Suppressor macrophage (primary cell): ENCODE measurements at regions not wholly inside any gene's neighbourhood (a gene's known extent, or its start where the extent isn't known, plus 50 kb on each side); places are given as distances from the start of the nearest gene placed in this dataset.
"Not testable (repeated sequence)": the region's sequence is repeated elsewhere in the genome, so short reads cannot be mapped to it uniquely, and the experiment has no call there.

Experiments
- DNase-seq, 4 experiments: peaks; one replicate each; pipeline ENCODE4 v3.0.0-alpha.2; 2020 to 2022

DNA sequence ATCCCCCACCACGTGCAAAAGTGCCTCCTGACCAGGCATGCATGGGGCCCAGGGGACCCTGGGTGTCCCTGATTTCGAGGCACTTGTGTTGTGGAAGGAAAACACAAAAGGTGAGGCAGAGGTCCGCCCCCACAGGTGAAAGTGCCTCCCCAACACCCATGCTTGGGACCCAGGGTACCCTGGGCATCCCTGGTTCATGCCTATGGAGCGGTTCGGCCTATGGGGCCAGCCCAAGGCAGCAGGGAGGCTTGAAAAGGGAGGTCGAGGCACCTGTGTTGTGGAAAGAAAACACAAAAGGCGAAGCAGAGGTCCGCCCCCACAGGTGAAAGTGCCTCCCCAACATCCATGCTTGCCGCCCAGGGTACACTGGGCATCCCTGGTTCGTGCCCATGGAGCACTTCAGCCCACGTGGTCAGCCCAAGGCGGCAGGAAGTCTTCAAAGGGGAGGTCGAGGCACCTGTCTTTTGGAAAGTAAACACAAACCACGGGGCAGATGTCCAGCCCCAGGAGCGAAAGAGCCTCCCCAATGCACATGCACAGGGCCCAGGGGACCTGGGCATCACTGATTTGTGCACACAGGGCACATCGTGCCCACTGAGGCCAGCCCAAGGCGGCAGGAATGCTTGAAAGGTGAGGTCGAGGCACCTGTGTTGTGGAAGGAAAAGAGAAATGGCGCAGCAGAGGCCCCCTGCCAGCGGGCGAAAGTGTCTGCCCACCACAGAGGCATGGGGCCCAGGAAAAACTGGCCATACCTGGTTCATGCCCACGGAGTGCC lies 375.5 kb downstream of the ALG10 start:
- no peak for DNase-seq

DNA sequence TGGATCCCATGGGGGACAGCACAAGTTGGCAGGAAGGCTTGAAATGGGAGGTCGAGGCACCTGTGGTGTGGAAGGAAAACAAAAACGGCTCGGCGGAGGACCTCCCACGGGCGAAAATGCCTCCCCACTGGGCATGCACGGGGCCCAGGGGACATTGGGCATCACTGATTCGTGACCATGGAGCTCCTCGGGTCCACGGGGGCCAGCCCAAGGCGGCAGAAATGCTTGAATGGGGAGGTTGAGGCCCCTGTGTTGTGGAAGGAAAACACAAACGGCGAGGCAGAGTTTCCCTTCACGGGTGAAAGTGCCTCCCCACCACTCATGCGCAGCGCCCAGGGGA lies 376.0 kb downstream of the ALG10 start:
- DNase-seq, result no peak

DNA sequence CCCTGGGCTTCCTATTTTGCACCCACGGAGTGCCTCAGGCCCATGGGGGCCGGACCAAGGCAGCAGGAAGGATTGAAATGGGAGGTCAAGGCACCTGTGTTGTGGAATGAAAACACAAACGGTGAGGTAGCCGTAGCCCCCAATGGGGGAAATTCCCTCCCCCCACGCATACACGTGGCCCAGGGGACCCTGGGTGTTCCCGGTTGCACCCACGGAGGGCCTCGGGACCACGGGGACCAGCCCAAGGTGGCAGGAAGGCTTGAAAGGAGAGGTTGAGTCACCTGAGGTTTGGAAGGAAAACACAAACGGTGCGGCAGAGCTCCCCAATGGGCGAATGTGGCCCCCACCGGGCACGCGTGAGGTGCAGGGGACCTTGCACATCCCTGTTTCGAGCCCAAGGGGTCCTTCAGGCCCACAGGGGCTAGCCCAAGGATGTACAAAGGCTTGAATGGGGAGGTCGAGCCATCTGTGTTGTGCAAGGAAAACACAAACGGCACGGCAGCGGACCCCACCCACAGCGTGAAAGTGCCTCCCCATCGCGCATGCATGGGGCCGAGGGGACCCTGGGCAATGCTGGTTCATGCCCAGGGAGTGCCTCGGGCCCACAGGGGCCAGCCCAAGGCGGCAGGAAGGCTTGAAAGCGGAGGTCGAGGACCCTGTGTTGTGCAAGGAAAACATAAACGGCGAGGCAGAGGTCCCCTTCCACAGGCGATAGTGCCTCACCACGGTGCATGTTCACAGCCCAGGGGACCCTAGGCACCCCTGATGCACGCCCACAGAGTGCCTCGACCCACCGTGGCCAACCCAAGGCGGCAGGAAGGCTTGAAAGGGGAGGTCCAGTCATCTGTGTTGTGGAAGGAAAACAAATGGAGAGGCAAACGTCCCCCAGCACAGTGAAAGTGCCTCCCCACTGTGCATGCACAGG lies 376.7 kb downstream of the ALG10 start:
- DNase-seq, result no peak

DNA sequence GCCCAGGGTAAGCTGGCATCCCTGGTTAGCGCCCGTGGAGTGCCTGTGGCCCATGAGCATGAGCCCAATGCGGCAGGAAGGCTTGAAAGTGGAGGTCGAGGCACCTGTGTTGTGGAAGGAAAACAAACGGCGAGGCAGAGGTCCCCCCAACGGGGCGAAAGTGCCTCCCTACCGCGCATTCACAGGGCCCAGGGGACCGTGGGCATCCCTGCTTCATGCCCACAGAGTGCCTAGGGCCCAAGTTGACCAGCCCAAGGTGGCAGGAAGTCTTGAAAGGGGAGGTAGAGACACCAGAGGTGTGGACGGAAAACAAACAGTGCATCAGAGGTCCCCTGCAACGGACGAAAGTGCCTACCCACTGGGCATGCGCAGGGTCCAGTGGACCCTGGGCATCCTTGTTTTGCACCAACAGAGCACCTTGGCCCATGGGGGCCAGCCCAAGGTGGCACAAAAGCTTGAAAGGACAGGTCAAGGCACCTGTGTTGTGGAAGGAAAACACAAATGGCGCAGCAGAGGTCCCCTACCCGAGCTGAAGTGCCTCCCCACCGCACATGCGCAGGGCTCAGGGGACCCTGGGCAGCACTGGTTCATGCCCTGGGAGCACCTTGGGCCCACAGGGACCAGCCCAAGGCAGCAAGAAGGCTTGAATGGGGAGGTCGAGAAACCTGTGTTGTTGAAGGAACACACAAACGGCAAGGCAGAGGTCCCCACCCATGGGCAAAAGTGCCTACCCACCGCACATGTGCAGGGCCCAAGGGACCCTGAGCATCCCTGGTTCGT lies 377.5 kb downstream of the ALG10 start:
- no peak for DNase-seq

DNA sequence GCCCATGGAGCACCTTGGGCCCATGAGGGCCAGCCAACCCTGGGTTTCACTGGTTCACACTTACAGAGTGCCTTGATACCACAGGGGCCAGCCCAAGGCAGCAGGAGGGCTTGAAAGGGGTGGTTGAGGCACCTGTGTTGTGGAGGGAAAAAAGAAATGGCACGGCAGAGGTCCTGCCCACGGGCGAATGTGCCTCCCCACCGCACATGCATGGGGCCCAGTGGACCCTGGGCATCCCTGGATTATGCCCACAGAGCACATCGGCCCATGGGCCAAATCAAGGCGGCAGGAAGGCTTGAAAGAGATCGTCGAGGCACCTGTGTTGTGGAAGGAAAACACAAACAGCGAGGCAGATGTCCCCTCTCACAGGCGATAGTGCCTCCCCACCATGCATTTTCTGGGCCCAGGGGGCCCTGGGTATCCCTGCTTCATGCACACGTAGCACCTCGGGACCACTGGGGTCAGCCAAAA lies 378.1 kb downstream of the ALG10 start:
- DNase-seq, result no peak

DNA sequence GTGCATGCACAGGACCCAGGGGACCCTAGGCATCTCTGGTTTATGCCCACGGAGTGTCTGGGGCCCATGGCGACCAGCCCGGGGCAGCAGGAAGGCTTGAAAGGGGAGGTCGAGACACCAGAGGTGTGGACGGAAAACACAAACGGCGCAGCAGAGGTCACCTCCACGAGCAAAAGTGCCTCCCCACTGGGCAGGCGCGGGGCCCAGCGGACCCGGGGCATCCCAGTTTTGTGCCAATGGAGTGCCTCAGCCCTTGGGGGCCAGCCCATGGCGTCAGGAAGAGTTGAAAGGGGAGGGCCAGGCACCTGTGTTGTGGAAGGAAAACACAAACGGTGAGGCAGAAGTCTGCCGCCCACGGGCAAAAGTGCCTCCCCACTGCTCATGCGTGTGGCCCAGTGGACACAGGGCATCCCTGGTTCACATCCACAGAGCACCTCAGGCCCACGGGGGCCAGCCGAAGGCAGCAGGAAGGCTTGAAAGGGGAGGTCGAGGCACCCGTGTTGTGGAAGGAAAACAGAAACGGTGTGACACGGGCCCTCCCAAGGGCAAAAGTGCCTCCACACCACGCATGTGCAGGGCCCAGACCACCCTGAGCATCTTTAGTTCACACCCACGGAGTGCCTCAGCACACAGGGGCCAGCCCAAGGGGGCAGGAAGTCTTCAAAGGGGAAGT lies 378.8 kb downstream of the ALG10 start:
- no peak for DNase-seq

DNA sequence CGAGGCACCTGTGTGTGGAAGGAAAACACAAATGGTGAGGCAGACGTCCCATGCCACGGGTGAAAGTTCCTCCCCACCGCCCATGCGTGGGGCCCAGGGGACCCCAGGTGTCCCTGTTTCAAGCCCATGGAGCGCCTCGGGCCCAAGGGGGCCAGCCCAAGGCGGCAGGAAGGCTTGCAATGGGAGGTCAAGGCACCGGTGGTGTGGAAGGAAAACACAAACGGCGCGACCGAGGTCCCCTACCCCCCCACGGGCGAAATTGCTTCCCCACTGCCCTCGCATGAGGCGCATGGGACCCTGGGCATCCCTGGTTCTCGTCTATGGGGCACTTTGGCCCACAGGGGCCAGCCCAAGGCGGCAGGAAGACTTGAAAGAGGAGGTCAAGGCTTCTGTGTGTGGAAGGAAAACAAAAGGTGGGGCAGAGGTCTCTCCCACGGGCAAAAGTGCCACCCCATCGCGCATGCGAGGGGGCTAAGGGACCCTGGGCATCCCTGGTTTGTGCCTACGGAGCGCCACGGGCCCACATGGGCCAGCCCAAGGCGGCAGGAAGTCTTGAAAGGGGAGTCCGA lies 379.4 kb downstream of the ALG10 start:
- no peak for DNase-seq

DNA sequence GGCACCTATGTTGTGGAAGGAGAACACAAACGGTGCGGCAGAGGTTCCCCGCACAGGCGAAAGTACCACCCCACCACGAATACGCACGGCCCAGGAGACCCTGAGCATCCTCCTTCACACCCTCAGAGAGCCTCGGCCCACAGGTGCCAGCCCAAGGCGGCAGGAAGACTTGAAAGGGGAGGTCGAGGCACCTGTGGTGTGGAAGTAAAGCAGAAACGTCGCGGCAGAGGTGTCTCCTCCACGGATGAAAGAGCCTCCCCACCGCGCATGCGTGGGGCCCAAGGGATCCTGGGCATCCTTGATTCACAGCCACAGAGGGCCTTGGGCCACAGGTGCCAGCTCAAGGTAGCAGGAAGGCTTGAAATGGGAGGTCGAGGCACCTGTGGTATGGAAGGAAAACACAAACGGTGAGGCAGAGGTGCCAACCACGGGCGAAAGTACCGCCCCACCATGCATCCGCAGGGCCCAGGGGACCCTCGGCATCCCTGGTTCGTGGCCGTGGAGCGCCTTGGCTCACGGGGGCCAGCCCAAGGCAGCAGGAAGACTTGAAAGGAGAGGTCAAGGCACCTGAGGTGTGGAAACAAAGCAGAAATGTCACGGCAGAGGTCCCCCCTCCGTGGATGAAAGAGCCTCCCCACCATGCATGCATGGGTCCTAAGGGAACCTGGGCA lies 380.1 kb downstream of the ALG10 start:
- no peak for DNase-seq

DNA sequence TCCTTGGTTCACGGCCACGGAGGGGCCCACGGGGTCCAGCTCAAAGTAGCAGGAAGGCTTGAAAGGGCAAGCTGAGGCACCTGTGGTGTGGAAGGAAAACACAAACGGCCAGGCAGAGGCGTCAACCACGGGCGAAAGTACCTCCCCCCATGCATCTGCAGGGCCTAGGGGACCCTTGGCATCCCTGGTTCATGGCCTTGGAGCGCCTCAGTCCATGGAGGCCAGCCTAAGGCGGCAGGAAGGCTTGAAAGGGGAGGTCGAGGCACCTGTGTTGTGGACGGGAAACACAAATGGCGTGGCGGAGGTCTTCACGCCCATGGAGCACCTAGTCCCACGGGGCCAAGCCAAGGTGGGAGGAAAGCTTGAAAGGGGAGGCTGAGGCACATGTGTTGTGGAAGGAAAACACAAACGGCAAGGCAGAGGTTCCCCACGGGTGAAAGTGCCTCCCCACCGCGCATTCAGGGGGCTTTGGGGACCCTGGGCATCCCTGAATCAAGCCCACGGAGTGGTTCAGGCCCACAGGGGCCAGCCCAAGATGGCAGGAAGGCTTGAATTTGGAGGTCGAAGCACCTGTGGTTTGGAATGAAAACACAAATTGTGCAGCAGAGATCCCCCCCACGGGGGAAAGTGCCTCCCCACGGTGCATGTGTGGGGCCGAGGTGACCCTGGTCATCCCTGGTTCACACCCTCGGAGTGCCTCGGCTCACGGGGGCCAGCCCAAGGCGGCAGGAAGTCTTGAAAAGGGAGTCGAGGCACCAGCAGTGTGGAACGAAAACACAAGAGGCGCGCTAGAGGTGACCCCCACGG lies 380.8 kb downstream of the ALG10 start:
- DNase-seq, result no peak

DNA sequence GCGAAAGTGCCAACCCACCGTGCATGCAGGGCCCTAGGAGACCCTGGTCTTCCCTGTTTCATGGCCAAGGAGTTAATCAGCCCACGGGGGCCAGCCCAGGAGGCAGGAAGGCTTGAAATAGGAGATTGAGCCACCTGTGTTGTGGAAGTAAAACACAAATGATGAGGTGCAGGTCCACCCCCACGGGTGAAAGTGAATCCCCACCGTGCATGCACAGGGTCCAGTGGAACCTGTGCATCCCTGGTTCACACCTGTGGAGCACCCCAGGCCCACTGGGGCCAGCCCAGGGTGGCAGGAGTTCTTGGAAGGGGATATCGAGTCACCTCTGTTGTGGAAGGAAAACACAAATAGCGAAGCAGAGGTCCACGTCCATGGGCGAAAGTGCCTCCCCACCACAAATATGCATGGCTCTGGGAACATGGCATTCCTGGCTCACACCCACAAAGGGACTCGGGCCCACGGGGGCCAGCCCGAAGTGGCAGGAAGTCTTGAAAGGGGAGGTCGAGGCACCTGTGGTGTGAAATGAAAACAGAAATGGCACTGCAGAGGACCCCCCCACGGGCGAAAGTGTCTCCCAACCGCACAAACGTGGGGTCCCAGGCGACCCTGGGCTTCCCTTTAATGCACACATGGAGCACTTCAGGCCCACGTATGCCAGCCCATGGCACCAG lies 381.5 kb downstream of the ALG10 start:
- no peak for DNase-seq

DNA sequence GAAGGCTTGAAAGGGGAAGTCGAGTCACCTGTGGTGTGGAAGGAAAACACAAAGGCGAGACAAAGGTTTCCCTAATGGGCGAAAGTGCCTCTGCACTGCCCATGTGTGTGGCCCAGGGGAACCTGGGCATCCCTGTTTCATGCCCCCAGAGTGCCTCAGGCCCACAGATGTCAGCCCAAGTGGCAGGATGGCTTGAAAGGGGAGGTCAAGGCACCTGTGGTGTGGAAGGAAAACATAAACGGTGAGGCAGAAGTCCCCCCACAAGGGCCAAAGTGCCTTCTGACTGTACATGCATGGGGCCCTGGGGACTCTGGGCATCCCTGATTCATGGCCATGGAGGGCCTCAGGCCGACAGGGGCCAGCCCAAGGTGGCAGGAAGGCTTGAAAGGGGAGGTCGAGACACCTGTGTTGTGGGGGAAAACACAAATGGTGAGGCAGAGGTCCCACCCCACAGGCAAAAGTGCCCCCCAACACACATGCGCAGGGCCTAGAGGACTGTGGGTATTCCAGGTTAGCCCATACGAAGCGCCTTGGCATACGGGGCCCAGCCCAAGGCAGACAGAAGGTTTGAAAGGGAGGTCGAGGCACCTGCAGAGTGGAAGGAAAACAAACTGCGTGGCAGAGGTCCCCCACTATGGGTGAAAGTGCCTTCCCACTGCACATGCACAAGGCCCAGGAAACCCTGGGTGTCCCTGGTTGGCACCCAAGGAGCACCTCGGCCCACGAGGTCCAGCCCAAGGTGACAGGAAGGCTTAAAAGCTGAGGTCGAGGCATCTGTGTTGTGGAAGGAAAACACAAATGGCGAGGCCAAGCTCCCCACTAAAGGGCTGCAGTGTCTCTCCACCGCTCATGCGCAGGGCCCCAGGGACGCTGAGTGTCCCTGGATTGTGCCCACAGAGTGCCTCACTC lies 382.3 kb downstream of the ALG10 start:
- no peak for DNase-seq

DNA sequence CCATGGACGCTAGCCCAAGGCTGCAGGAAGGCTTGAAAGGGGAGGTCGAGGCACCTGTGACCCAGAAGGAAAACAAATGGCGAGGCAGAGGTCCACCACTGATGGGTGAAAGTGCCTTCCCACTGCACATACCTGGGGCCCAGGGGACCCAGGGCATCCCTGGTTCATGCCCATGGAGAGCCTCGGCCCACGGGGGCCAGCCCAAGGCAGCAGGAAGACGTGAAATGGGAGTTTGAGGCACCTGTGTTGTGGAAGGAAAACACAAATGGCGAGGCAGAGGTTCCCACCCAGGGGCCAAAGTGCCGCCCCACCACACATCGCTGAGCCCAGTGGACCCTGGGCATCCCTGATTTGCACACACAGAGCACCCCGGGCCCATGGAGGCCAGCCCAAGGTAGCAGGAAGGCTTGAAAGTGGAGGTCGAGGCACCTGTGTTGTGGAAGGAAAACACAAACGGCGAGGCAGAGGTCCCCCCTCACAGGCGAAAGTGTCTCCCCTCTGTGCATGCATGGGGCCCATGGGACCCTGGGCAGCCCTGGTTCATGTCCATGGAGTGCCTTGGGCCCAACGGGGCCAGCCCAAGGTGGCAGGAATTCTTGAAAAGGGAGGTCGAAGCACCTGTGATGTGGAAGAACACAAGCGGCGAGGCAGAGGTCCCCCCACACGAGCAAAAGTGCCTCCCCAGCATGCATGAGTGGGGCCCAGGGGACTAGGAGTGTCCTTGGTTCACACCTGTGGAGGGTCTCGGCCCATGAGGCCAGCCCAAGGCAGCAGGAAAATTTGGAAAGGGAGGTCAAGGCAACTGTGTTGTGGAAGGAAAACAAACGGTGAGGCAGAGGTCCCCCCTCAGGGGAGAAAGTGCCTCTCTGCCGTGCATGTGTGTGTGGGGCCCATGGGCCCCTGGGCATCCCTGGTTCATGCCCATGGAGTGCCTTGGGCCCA lies 383.3 kb downstream of the ALG10 start:
- DNase-seq, result no peak

DNA sequence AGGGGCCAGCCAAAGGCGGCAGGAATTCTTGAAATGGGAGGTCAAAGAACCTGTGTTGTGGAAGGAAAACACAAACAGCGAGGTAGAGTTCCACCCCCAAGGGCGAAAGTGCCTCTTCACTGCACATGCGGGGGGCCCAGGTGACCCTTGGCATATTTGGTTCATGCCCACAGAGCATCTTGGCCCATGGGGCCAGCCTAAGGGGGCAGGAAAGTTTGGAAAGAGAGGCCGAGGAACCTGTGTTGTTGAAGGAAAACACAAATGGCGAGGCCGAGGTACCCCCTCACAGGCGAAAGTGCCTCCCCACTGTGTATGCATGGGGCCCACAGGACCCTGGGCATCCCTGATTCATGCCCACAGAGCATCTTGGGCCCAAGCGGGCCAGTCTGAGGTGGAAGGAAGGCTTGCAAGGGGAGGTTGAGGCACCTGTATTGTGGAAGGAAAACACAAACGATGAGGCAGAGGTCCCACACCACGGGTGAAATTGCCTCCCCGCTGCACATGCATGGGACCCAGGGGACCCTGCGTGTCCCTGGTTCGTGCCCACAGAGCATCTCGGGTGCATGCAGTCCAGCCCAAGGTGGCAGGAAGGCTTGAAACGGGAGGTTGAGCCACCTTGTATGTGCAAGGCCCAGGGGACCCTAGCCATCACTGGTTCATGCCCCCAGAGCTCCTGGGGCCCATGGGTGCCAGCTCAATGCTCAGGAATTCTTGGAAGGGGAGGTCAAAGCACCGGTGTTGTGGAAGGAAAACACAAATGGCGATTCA lies 384.1 kb downstream of the ALG10 start:
- DNase-seq, result no peak

DNA sequence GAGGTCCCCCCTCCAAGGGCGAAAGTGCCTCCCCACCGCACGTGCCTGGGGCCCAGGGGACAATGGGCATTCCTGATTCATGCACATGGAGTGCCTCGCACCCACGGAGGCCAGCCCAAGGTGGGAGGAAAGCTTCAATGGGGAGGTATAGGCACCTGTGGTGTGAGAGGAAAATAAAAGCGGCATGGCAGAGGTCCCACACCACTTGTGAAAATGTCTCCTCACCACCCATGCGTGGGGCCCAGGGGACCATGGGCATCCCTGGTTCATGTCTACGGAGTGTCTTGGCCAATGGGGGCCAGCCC lies 384.7 kb downstream of the ALG10 start:
- no peak for DNase-seq

DNA sequence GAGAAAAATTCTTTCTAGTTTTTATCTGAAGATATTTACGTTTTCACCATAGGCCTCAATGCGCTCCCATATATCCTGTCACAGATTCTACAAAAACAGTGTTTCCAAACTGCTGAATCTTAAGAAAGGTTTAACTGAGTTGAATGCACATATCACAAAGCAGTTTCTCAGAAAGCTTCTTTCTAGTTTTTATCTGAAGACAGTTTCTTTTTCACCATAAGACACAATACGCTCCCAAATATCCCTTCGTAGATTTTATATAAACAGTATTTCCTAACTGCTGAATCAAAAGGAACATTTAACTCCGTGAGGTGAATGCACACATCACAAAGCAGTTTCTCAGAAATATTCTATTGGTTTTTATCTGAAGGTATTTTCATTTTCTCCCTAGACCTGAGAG lies 385.5 kb downstream of the ALG10 start:
- DNase-seq, result no peak

DNA sequence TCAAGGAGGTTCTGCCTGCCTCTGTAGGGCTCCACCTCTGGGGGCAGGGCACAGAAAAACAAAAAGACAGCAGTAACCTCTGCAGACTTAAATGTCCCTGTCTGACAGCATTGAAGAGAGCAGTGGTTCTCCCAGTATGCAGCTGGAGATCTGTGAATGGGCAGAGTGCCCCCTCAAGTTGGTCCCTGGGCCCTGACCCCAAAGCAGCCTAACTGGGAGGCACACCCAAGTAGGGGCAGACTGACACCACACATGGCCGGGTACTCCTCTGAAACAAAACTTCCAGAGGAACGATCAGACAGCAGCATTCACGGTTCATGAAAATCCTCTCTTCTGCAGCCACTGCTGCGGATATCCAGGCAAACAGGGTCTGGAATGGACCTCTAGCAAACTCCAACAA lies 409.2 kb downstream of the ALG10 start:
- not testable (repeated sequence) for DNase-seq
